Upper lobe of left lung (tissue), 4 donors: ENCODE measurements at regions not wholly inside any gene's neighbourhood (a gene's known extent, or its start where the extent isn't known, plus 50 kb on each side); places are given as distances from the start of the nearest gene placed in this dataset.

Experiments used
- CTCF ChIP-seq, 6 experiments: fragments of 450-650 bp in 4 of 6; fragments of 200-600 bp in 2 of 6; sonication (generic) in 2 of 6; IDR thresholded peaks; one replicate each; pipeline ENCODE4 v1.5.1; 2016 to 2019; ENCODE audit warnings: antibody characterized with exemption in 6 of 6
- POLR2AphosphoS5 ChIP-seq, 2 donors: sonication (generic); formaldehyde crosslinking; IDR thresholded peaks; one replicate each; pipeline ENCODE4 v1.5.1; 2017; ENCODE audit warnings: antibody characterized with exemption in 2 of 2

GRCh38 chr22:49721211-49721763, 106.4 kb downstream of the BRD1 start:
- no peak for TF ChIP-seq CTCF (IDR thresholded peaks at IDR 0.05)
- TF ChIP-seq POLR2AphosphoS5 (IDR thresholded peaks at IDR 0.05) = no peak
